Omental fat pad (tissue), 3 donors: ENCODE measurements at regions not wholly inside any gene's neighbourhood (a gene's known extent, or its start where the extent isn't known, plus 50 kb on each side); places are given as distances from the start of the nearest gene placed in this dataset.

ENCODE experiments used
- ATAC-seq: fragments of 150-250 bp; one replicate; pipeline ENCODE4 v1.9.1; 2016; ENCODE audit warnings: mild to moderate bottlenecking, moderate library complexity; ENCODE audit not compliant: low FRiP score
- DNase-seq: peaks from one replicate; pipeline ENCODE4 v3.0.0-alpha.2; 2019; ENCODE audit warnings: low spot score
- CTCF ChIP-seq, 3 donors: fragments of 450-650 bp; IDR thresholded peaks; one replicate each; pipeline ENCODE4 v1.5.1; 2016 to 2017; ENCODE audit warnings: antibody characterized with exemption in 3 of 3, mild to moderate bottlenecking in 3 of 3, moderate library complexity in 2 of 3

- ATAC-seq, result no peak
- no peak for DNase-seq
- TF ChIP-seq CTCF (IDR thresholded peaks at IDR 0.05), result no peak
Measured at GRCh38 chr4:56286763-56287162, 100.5 kb downstream of the AASDH start.

- DNase-seq, result no peak
- no peak for ATAC-seq
- TF ChIP-seq CTCF (IDR thresholded peaks at IDR 0.05), result no peak
Measured at GRCh38 chr4:56283375-56283774, 103.9 kb downstream of the AASDH start.

GRCh38 chr4:56282004-56282403 lies 105.3 kb downstream of the AASDH start:
- DNase-seq (no peak), ATAC-seq (no peak)
- no peak for TF ChIP-seq CTCF (IDR thresholded peaks at IDR 0.05)

- no peak for TF ChIP-seq CTCF (IDR thresholded peaks at IDR 0.05)
- DNase-seq (no peak), ATAC-seq (no peak)
Measured at GRCh38 chr4:56276547-56276946, 110.7 kb downstream of the AASDH start.

GRCh38 chr4:56273391-56273790 lies 113.9 kb downstream of the AASDH start:
- no peak for ATAC-seq
- no peak for DNase-seq
- no peak for TF ChIP-seq CTCF (IDR thresholded peaks at IDR 0.05)

GRCh38 chr4:56272927-56273326 lies 114.4 kb downstream of the AASDH start:
- DNase-seq, result no peak
- no peak for ATAC-seq
- no peak for TF ChIP-seq CTCF (IDR thresholded peaks at IDR 0.05)

GRCh38 chr4:56272003-56272402 lies 115.3 kb downstream of the AASDH start:
- DNase-seq (no peak), ATAC-seq (no peak)
- no peak for TF ChIP-seq CTCF (IDR thresholded peaks at IDR 0.05)
